ENCODE measurements at regions not wholly inside any gene's neighbourhood (a gene's known extent, or its start where the extent isn't known, plus 50 kb on each side); places are given as distances from the start of the nearest gene placed in this dataset.

GRCh38 chr2:116200086-116200485 is 1614.4 kb upstream of the DDX18 start:
- no peak for TF ChIP-seq POLR2A (IDR thresholded peaks at IDR 0.05; ENCODE audit: low read length)
- TF ChIP-seq GATA1 (IDR thresholded peaks at IDR 0.05; ENCODE audit: low read depth, low read length): no peak

Measured in erythroblast (primary cell).